GM12878 (cell line): ENCODE measurements at regions not wholly inside any gene's neighbourhood (a gene's known extent, or its start where the extent isn't known, plus 50 kb on each side); places are given as distances from the start of the nearest gene placed in this dataset.

Source experiments
- ATAC-seq: fragments of 200-7000 bp; cut with Tn5 transposase; 3 replicates; pipeline ENCODE4 v1.9.1; 2020; ENCODE audit warnings: mild to moderate bottlenecking, moderate library complexity
- BruUV-seq: library from RNA; stranded (reverse); fragments of 400-500 nt; replicated peaks from 2 replicates; lab custom pipeline; 2021; lab: Mats Ljungman, UMichigan
- CTCF ChIA-PET: fragments of 300-600 bp; sonication (Branson Sonifier 250); formaldehyde crosslinking; extraction: SDS; loops from one replicate; lab custom pipeline; 2021; ENCODE audit warnings: inconsistent platforms; lab: Yijun Ruan, JAX
- POLR2A ChIA-PET: fragments of 350-600 bp; formaldehyde crosslinking; extraction: SDS; loops from one replicate; lab custom pipeline; 2021; ENCODE audit warnings: inconsistent platforms; lab: Charles Lee
- RAD21 ChIA-PET: fragments of 300-600 bp; sonication (Branson Sonifier 250); formaldehyde crosslinking; loops from one replicate; lab custom pipeline; 2023; ENCODE audit warnings: antibody characterized with exemption; ENCODE audit not compliant: unreplicated experiment; lab: Charles Lee
- SMC1A ChIA-PET: fragments of 300-600 bp; sonication (Branson Sonifier 250); formaldehyde crosslinking; loops from one replicate; lab custom pipeline; 2023; ENCODE audit not compliant: unreplicated experiment, uncharacterized antibody; lab: Charles Lee
- DNase-seq: peaks from one replicate; pipeline ENCODE4 v3.0.0-alpha.2; 2011; ENCODE audit warnings: low read depth, low spot score
- FAIRE-seq: peaks from 3 replicates; lab custom pipeline; 2011; peaks lifted over from hg19 to GRCh38; lab: Jason Lieb, UNC
- H2AFZ ChIP-seq: 2 replicates; pipeline ENCODE4 v1.6.0; 2011; ENCODE audit warnings: low read depth, low read length, control low read depth; ENCODE audit not compliant: control insufficient read depth
- H3K27ac ChIP-seq: 2 replicates; pipeline ENCODE4 v1.5.1; 2011; ENCODE audit warnings: control low read depth; ENCODE audit not compliant: control insufficient read depth, insufficient read depth
- H3K27me3 ChIP-seq, 2 experiments: replicated peaks in 1 of 2; 2 replicates each; pipeline versions ENCODE4 v1.6.0 to v1.6.1; 2011; ENCODE audit warnings: low read length in 1 of 2; ENCODE audit not compliant: control insufficient read depth in 2 of 2, insufficient read depth in 2 of 2
- H3K36me3 ChIP-seq, 2 experiments: 2 replicates each; pipeline ENCODE4 v1.5.1; 2011; ENCODE audit warnings: low read length in 1 of 2; ENCODE audit not compliant: control insufficient read depth in 2 of 2, insufficient read depth in 2 of 2
- H3K4me1 ChIP-seq: 2 replicates; pipeline ENCODE4 v1.6.1; 2011; ENCODE audit warnings: mild to moderate bottlenecking, low read length, moderate library complexity, mixed read lengths; ENCODE audit not compliant: control insufficient read depth, insufficient read depth
- H3K4me2 ChIP-seq: 2 replicates; pipeline ENCODE4 v1.6.0; 2011; ENCODE audit warnings: control low read depth; ENCODE audit not compliant: control insufficient read depth, insufficient read depth
- H3K4me3 ChIP-seq: fragments of 200-600 bp; sonication (generic); 2 replicates; pipeline ENCODE4 v1.5.1; 2016
- H3K79me2 ChIP-seq: 2 replicates; pipeline ENCODE4 v1.6.0; 2011; ENCODE audit warnings: low read length; ENCODE audit not compliant: control insufficient read depth, insufficient read depth
- H3K9ac ChIP-seq: 2 replicates; pipeline ENCODE4 v1.8.0; 2011; ENCODE audit warnings: low read length, control low read depth, mixed read lengths; ENCODE audit not compliant: control insufficient read depth, insufficient read depth
- H3K9me3 ChIP-seq: replicated peaks from 3 replicates; pipeline ENCODE4 v1.5.1; 2011; ENCODE audit warnings: mild to moderate bottlenecking, low read length; ENCODE audit not compliant: control insufficient read depth, insufficient read depth
- H4K20me1 ChIP-seq: 2 replicates; pipeline ENCODE4 v1.6.0; 2011; ENCODE audit not compliant: control insufficient read depth, insufficient read depth
- CBX3 ChIP-seq: fragments of 200-600 bp; sonication (generic); IDR thresholded peaks from 2 replicates; pipeline ENCODE4 v1.6.1; 2016; ENCODE audit warnings: low read depth, borderline replicate concordance
- HDAC6 ChIP-seq: fragments of 200-600 bp; sonication (generic); IDR thresholded peaks from one replicate; pipeline ENCODE4 v1.8.0; 2017; ENCODE audit warnings: antibody characterized with exemption; ENCODE audit not compliant: unreplicated experiment
- SIN3A ChIP-seq: IDR thresholded peaks from 2 replicates; pipeline ENCODE4 v1.6.1; 2012; ENCODE audit warnings: low read depth, low read length, improper control_type of control experiment
- YY1 ChIP-seq: IDR thresholded peaks from 2 replicates; pipeline ENCODE4 v1.6.1; 2011; ENCODE audit warnings: low read depth, mild to moderate bottlenecking, low read length
- WGBS: methylation state at CpG from one replicate; pipeline ENCODE4 v1.1.6; 2016; ENCODE audit warnings: low lambda C conversion rate; ENCODE audit not compliant: insufficient replicate concordance, insufficient coverage; ENCODE audit errors: missing lambda C conversion rate; 5-methylcytosine and 5-hydroxymethylcytosine counted together
- in situ Hi-C: fragments of 300-500 bp; cut with MboI; formaldehyde crosslinking; loops from 9 replicates; pipeline ENCODE4 v1.14.3; 2018; ENCODE audit warnings: mixed read lengths
- intact Hi-C: fragments of 100-400 bp; cut with micrococcal nuclease; formaldehyde crosslinking; loops from one replicate; pipeline ENCODE4 v1.14.2; 2022; ENCODE audit not compliant: unreplicated experiment

DNA sequence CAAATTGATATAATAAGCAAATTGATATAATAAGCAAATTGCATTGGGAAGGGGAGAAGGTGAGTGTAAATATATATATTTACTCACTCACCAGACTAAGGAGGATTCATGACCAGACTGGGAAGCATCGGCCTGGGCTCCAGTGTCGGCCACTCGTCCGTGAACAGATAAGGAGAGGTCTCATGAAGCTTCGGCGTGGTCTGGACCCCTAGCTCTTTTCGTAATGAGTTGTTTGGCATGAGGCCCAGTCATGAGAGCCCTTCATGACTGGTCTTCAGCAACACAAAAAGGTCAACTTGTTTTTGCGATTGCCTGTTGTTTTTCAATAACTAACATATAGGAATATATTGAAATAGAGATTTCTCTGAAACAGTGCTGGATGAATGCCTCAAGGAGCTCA lies 222.9 kb upstream of the KCNK2 start:
- no peak overlapping the region for H3K27ac ChIP-seq
- H3K36me3 ChIP-seq, result no peaks in the 10 kb centered on the region
- DNase-seq, result no peak
- H2AFZ ChIP-seq, result no peak overlapping the region
- intact Hi-C loops, result no loop called here
- WGBS, result 35% methylated on average over 8 of the region's 8 CpGs
- in situ Hi-C loops, result no loop called here
- no TSS peak for BruUV-seq
- H3K4me1 ChIP-seq, result no peaks in the 10 kb centered on the region
- H3K4me2 ChIP-seq, result no peak overlapping the region
- TF ChIP-seq HDAC6, result no peak
- TF ChIP-seq SIN3A, result no peak
- SMC1A ChIA-PET, result interaction anchor here (1.3 kb wide), 1 partner anchor 15 kb away, joined by 4 read pairs; no protein-coding TSS in a partner anchor
- no peaks in the 10 kb centered on the region for H3K9me3 ChIP-seq
- RAD21 ChIA-PET, result no interaction called here
- no peaks in the 10 kb centered on the region for H3K79me2 ChIP-seq
- no peaks in the 10 kb centered on the region for H4K20me1 ChIP-seq
- H3K27me3 ChIP-seq, result no peaks in the 10 kb centered on the region
- H3K9ac ChIP-seq, result no peak overlapping the region
- ATAC-seq, result no peak
- no peak overlapping the region for H3K4me3 ChIP-seq
- POLR2A ChIA-PET, result no interaction called here
- CTCF ChIA-PET, result no interaction called here
- FAIRE-seq, result no peak

DNA sequence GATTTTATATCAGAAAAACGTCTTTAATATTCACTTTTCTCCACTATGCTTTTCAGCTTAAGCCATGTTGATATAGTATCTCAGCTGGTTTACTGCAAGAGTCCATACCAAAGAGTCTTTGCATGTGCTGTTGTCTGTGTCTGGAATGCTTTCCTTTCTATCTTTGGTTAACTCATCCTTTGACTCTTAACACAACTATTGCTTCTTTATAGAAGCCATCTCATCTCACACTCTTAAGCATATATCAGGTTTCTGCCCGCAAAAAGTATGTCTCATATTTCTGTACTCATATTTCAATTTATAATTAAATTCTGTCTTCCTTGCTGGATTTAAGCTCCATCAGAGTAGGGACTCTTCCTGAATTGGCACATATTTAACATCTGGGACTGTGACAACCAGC lies 220.9 kb upstream of the KCNK2 start:
- BruUV-seq, result no TSS peak
- WGBS, result 23% methylated on average over 2 of the region's 2 CpGs
- ATAC-seq (no peak), FAIRE-seq (no peak), DNase-seq (no peak)
- CTCF ChIA-PET, result no interaction called here
- TF ChIP-seq CBX3 (no peak), YY1 (no peak)
- Histone ChIP-seq H3K27me3 (no peaks in the 10 kb centered on the region), H3K36me3 (no peaks in the 10 kb centered on the region), H2AFZ (no peak overlapping the region), H3K4me1 (no peaks in the 10 kb centered on the region), H3K9me3 (no peaks in the 10 kb centered on the region), H3K9ac (no peak overlapping the region), H3K27ac (no peak overlapping the region), H3K4me2 (no peak overlapping the region), H4K20me1 (no peaks in the 10 kb centered on the region), H3K79me2 (no peaks in the 10 kb centered on the region), H3K4me3 (no peak overlapping the region)
- intact Hi-C loops, result no loop called here
- SMC1A ChIA-PET, result no interaction called here
- in situ Hi-C loops, result no loop called here
- RAD21 ChIA-PET, result no interaction called here
- POLR2A ChIA-PET, result no interaction called here
